Activated CD4-positive, alpha-beta memory T cell treated with anti-CD3 and anti-CD28 coated beads, Interleukin-2, amount 10 ng/mL, durations not matched to agents 7 days and 5 days (primary cell): ENCODE measurements at regions not wholly inside any gene's neighbourhood (a gene's known extent, or its start where the extent isn't known, plus 50 kb on each side); places are given as distances from the start of the nearest gene placed in this dataset.
"Not testable (repeated sequence)": the region's sequence is repeated elsewhere in the genome, so short reads cannot be mapped to it uniquely, and the experiment has no call there.

ENCODE experiments used
- CTCF ChIA-PET: fragments of 350-600 bp; sonication (Branson Sonifier 250); formaldehyde crosslinking; loops from one replicate; lab custom pipeline; 2021; ENCODE audit warnings: antibody characterized with exemption, inconsistent platforms; lab: Charles Lee
- POLR2A ChIA-PET: fragments of 350-600 bp; sonication (Branson Sonifier 250); formaldehyde crosslinking; loops from one replicate; lab custom pipeline; 2021; ENCODE audit warnings: antibody characterized with exemption; lab: Charles Lee
- DNase-seq: peaks from one replicate; pipeline ENCODE4 v3.0.0-alpha.2; 2020
- H3K27ac Mint-ChIP-seq: one replicate; pipeline ENCODE4 v1.8.0; 2021; ENCODE audit warnings: mild to moderate bottlenecking, mixed read lengths
- H3K27me3 Mint-ChIP-seq: one replicate; pipeline ENCODE4 v1.8.0; 2021; ENCODE audit warnings: mixed read lengths
- H3K36me3 Mint-ChIP-seq: one replicate; pipeline ENCODE4 v1.8.0; 2021; ENCODE audit warnings: low read depth, mixed read lengths
- H3K4me1 Mint-ChIP-seq: one replicate; pipeline ENCODE4 v1.8.0; 2021; ENCODE audit warnings: mixed read lengths
- H3K4me3 Mint-ChIP-seq: one replicate; pipeline ENCODE4 v1.8.0; 2021; ENCODE audit warnings: mild to moderate bottlenecking, mixed read lengths
- H3K9me3 Mint-ChIP-seq: one replicate; pipeline ENCODE4 v1.8.0; 2021; ENCODE audit warnings: mixed read lengths

GRCh38 chrY:18689420-18689819, 84.1 kb downstream of the HSFY2 start:
- H3K4me1 Mint-ChIP-seq, CTCF ChIA-PET, DNase-seq, H3K4me3 Mint-ChIP-seq, H3K36me3 Mint-ChIP-seq, H3K27ac Mint-ChIP-seq, POLR2A ChIA-PET, H3K9me3 Mint-ChIP-seq, H3K27me3 Mint-ChIP-seq: not testable (repeated sequence)

- H3K9me3 Mint-ChIP-seq, CTCF ChIA-PET, POLR2A ChIA-PET, H3K4me1 Mint-ChIP-seq, DNase-seq, H3K36me3 Mint-ChIP-seq, H3K27ac Mint-ChIP-seq, H3K27me3 Mint-ChIP-seq, H3K4me3 Mint-ChIP-seq: not testable (repeated sequence)
These were observed 83.5 kb downstream of the HSFY2 start for GRCh38 chrY:18689890-18690593.

GRCh38 chrY:18696788-18697187, 76.7 kb downstream of the HSFY2 start:
- POLR2A ChIA-PET, H3K9me3 Mint-ChIP-seq, H3K4me3 Mint-ChIP-seq, H3K4me1 Mint-ChIP-seq, H3K27ac Mint-ChIP-seq, H3K36me3 Mint-ChIP-seq, CTCF ChIA-PET, H3K27me3 Mint-ChIP-seq, DNase-seq: not testable (repeated sequence)

GRCh38 chrY:18704198-18704597, 69.3 kb downstream of the HSFY2 start:
- H3K27ac Mint-ChIP-seq, H3K9me3 Mint-ChIP-seq, DNase-seq, POLR2A ChIA-PET, H3K4me3 Mint-ChIP-seq, H3K4me1 Mint-ChIP-seq, CTCF ChIA-PET, H3K36me3 Mint-ChIP-seq, H3K27me3 Mint-ChIP-seq: not testable (repeated sequence)

- POLR2A ChIA-PET, CTCF ChIA-PET, H3K4me3 Mint-ChIP-seq, H3K27me3 Mint-ChIP-seq, H3K36me3 Mint-ChIP-seq, H3K9me3 Mint-ChIP-seq, DNase-seq, H3K27ac Mint-ChIP-seq, H3K4me1 Mint-ChIP-seq: not testable (repeated sequence)
These were observed 61.8 kb downstream of the HSFY2 start for GRCh38 chrY:18711785-18712184.

GRCh38 chrY:18713760-18714159, 59.8 kb downstream of the HSFY2 start:
- H3K36me3 Mint-ChIP-seq, DNase-seq, H3K4me1 Mint-ChIP-seq, CTCF ChIA-PET, H3K9me3 Mint-ChIP-seq, H3K27me3 Mint-ChIP-seq, H3K27ac Mint-ChIP-seq, POLR2A ChIA-PET, H3K4me3 Mint-ChIP-seq: not testable (repeated sequence)

GRCh38 chrY:18718714-18719113, 54.8 kb downstream of the HSFY2 start:
- H3K27ac Mint-ChIP-seq, H3K4me3 Mint-ChIP-seq, H3K27me3 Mint-ChIP-seq, CTCF ChIA-PET, H3K4me1 Mint-ChIP-seq, DNase-seq, H3K9me3 Mint-ChIP-seq, POLR2A ChIA-PET, H3K36me3 Mint-ChIP-seq: not testable (repeated sequence)

GRCh38 chrY:18720395-18720794, 53.1 kb downstream of the HSFY2 start:
- H3K9me3 Mint-ChIP-seq, CTCF ChIA-PET, H3K27me3 Mint-ChIP-seq, H3K36me3 Mint-ChIP-seq, H3K4me1 Mint-ChIP-seq, H3K4me3 Mint-ChIP-seq, POLR2A ChIA-PET, DNase-seq, H3K27ac Mint-ChIP-seq: not testable (repeated sequence)
